Thyroid gland (tissue), 4 donors: ENCODE measurements at regions not wholly inside any gene's neighbourhood (a gene's known extent, or its start where the extent isn't known, plus 50 kb on each side); places are given as distances from the start of the nearest gene placed in this dataset.
"Not testable (repeated sequence)": the region's sequence is repeated elsewhere in the genome, so short reads cannot be mapped to it uniquely, and the experiment has no call there.

Experiments used
- DNase-seq, 2 donors: peaks; one replicate each; pipeline ENCODE4 v3.0.0-alpha.2; 2019
- H3K27ac ChIP-seq, 3 donors: fragments of 200-600 bp; sonication (generic); 1 replicate in 2 of 3; 2 replicates in 1 of 3; pipeline ENCODE4 v1.5.1; 2016 to 2019; ENCODE audit warnings: mild to moderate bottlenecking in 1 of 3, moderate library complexity in 1 of 3
- H3K27me3 ChIP-seq: fragments of 200-600 bp; sonication (generic); one replicate; pipeline ENCODE4 v1.5.1; 2019
- H3K36me3 ChIP-seq, 2 donors: fragments of 200-600 bp; sonication (generic); one replicate each; pipeline ENCODE4 v1.5.1; 2016 to 2019
- H3K4me1 ChIP-seq, 2 donors: fragments of 200-600 bp; sonication (generic); one replicate each; pipeline ENCODE4 v1.5.1; 2017 to 2019
- H3K4me3 ChIP-seq, 3 donors: fragments of 200-600 bp; sonication (generic); replicated peaks in 1 of 3; 1 replicate in 2 of 3; 2 replicates in 1 of 3; pipeline ENCODE4 v1.5.1; 2016; ENCODE audit warnings: mild to moderate bottlenecking in 1 of 3
- H3K9me3 ChIP-seq: fragments of 200-600 bp; sonication (generic); one replicate; pipeline ENCODE4 v1.5.1; 2017
- POLR2A ChIP-seq, 2 donors: fragments of 450-650 bp; IDR thresholded peaks; one replicate each; pipeline ENCODE4 v1.6.1; 2017; ENCODE audit warnings: antibody characterized with exemption in 2 of 2, mild to moderate bottlenecking in 2 of 2, moderate library complexity in 1 of 2
- WGBS, 2 donors: methylation state at CpG; one replicate each; pipeline ENCODE4 v1.1.5; 2017; 5-methylcytosine and 5-hydroxymethylcytosine counted together
- intact Hi-C: fragments of 100-400 bp; cut with DNase I; formaldehyde crosslinking; loops from one replicate; pipeline ENCODE4 v1.15.1; 2023
- TF ChIP-seq, protein P1 (sequence below), 6 experiments: fragments of 200-600 bp in 3 of 6; fragments of 450-650 bp in 3 of 6; sonication (generic) in 3 of 6; IDR thresholded peaks; one replicate each; pipeline ENCODE4 v1.5.1; 2016 to 2019; ENCODE audit warnings: antibody characterized with exemption in 6 of 6, mild to moderate bottlenecking in 2 of 6, inconsistent platforms in 1 of 6, moderate library complexity in 1 of 6

DNA sequence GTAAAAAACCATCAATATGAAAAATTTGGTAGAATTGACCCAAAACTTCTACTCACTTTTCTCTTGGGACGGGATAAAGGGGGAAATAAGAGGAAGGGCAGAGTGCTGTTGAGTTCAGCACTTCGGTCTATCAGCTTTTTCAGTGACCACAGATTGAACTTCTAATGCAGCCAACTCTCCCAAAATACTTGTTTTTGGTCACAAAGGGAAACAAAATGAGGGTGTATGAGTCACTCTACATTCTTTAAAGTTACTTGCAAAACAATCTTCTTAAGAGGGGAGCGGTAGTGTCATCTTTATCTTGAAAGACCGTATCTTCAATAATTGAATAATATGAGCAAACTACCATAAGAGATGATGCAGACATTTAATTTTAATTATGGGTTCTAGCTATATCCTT, 661.3 kb downstream of the CD109 start:
- Histone ChIP-seq H3K4me3 (no peak overlapping the region), H3K9me3 (no peaks in the 10 kb centered on the region), H3K36me3 (no peaks in the 10 kb centered on the region), H3K4me1 (no peaks in the 10 kb centered on the region), H3K27me3 (no peaks in the 10 kb centered on the region), H3K27ac (no peak overlapping the region)
- intact Hi-C loops, result no loop called here
- WGBS, 2 donors, result 74 to 80% methylated on average over 4 of the region's 4 CpGs
- DNase-seq, result no peak
- TF ChIP-seq POLR2A (IDR thresholded peaks at IDR 0.05), result no peak
- TF ChIP-seq, protein P1, sequence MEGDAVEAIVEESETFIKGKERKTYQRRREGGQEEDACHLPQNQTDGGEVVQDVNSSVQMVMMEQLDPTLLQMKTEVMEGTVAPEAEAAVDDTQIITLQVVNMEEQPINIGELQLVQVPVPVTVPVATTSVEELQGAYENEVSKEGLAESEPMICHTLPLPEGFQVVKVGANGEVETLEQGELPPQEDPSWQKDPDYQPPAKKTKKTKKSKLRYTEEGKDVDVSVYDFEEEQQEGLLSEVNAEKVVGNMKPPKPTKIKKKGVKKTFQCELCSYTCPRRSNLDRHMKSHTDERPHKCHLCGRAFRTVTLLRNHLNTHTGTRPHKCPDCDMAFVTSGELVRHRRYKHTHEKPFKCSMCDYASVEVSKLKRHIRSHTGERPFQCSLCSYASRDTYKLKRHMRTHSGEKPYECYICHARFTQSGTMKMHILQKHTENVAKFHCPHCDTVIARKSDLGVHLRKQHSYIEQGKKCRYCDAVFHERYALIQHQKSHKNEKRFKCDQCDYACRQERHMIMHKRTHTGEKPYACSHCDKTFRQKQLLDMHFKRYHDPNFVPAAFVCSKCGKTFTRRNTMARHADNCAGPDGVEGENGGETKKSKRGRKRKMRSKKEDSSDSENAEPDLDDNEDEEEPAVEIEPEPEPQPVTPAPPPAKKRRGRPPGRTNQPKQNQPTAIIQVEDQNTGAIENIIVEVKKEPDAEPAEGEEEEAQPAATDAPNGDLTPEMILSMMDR (IDR thresholded peaks at IDR 0.05), result no peak

DNA sequence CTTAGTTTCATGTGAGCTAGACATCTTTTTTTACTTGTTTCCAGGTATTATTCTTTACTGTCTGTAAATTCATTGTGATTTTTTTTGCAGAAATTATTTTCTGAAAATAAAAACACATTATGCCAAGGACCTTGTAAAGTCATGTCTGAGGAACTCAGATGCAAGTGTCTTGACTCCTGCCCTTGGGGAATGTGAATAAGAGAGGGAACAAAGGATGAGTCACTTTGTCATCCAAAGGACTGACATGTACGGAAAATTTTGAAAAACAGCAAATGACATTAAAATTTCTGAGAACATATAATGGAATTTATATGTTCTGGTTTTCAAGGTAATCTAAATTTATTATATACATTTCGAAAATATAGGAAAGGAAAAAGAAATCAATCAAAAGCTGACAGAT, 660.4 kb downstream of the CD109 start:
- H3K36me3 ChIP-seq, result no peaks in the 10 kb centered on the region
- H3K4me1 ChIP-seq, result no peaks in the 10 kb centered on the region
- H3K27me3 ChIP-seq, result no peaks in the 10 kb centered on the region
- 74 to 77% methylated on average over 2 of the region's 2 CpGs for WGBS, 2 donors
- intact Hi-C loops, result no loop called here
- H3K9me3 ChIP-seq, result no peaks in the 10 kb centered on the region
- H3K27ac ChIP-seq, result no peak overlapping the region
- TF ChIP-seq, protein P1 (IDR thresholded peaks at IDR 0.05), result no peak
- no peak for TF ChIP-seq POLR2A (IDR thresholded peaks at IDR 0.05)
- no peak for DNase-seq
- no peak overlapping the region for H3K4me3 ChIP-seq

DNA sequence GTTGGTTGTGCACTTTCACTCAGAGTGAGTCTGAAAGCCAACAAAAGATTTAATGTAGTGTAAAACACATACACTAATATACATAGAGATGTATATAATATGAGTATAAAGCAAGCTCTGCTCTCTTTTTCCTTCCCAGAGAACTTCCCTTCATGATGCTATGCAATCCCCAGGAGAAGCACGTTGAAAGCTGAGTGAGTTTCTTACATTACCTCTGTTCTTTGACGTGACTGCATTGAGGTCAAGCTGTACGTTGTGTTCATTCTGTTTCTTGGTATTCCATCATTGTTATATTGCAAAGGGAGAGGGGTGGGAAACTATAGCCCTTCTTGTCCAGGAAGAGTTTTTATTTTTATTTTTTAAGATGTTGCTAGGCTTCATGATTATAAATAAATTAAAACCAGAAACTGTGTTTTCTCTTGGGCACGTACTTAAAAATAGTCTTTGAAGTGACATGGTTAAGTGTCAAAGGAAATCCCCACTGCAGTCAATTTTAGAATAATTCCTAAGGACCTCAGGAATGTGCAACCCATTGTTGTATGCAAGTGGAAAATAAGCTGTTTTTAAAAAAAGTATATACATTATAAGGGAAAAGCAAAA, 651.0 kb downstream of the CD109 start:
- no peak overlapping the region for H3K27ac ChIP-seq
- no peak for DNase-seq
- H3K27me3 ChIP-seq, result no peaks in the 10 kb centered on the region
- no peak for TF ChIP-seq POLR2A (IDR thresholded peaks at IDR 0.05)
- TF ChIP-seq, protein P1 (IDR thresholded peaks at IDR 0.05), result no peak
- no peaks in the 10 kb centered on the region for H3K9me3 ChIP-seq
- intact Hi-C loops, result no loop called here
- WGBS, 2 donors, result 55 to 67% methylated on average over 4 of the region's 4 CpGs
- H3K36me3 ChIP-seq, result no peaks in the 10 kb centered on the region
- H3K4me3 ChIP-seq, result no peak overlapping the region
- no peaks in the 10 kb centered on the region for H3K4me1 ChIP-seq

DNA sequence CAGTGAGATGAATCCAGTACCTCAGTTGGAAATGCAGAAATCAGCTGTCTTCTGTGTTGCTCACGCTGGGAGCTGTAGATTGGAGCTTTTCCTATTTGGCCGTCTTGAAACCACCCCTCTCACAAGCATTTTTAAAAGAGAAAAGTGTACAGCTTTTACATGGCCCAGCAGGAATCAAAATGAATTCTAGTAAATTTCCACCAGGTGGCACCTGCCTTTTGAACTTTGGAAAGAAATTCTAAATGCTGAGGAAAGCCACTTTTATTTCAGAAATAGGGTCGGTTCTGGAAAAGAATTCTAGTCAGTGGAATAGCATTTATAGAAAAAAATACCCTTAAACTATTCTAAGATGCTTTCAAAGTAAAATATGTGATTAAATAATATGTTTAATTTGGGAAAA, 647.8 kb downstream of the CD109 start:
- Histone ChIP-seq H3K9me3 (no peaks in the 10 kb centered on the region), H3K27ac (no peak overlapping the region), H3K27me3 (no peaks in the 10 kb centered on the region), H3K4me1 (no peaks in the 10 kb centered on the region), H3K4me3 (no peak overlapping the region), H3K36me3 (no peaks in the 10 kb centered on the region)
- 69 to 76% methylated on average over 3 of the region's 3 CpGs for WGBS, 2 donors
- no peak for DNase-seq
- intact Hi-C loops, result no loop called here
- no peak for TF ChIP-seq POLR2A (IDR thresholded peaks at IDR 0.05)
- TF ChIP-seq, protein P1 (IDR thresholded peaks at IDR 0.05), result peak in 1 of 6 experiments; percentile 14

DNA sequence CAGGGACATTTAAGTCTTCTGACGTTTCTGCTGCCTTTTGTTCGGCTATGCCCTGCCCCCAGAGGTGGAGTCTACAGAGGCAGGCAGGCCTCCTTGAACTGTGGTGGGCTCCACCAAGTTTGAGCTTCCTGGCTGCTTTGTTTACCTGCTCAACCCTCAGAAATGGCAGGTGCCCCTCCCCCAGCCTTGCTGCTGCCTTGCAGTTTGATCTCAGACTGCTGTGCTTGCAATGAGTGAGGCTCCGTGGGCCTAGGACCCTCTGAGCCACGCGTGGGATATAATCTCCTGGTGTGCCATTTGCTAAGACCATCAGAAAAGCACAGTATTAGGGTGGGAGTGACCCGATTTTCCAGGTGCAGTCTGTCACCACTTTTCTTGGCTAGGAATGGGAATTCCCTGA, 647.3 kb downstream of the CD109 start:
- H3K27me3 ChIP-seq, H3K4me3 ChIP-seq, H3K9me3 ChIP-seq, intact Hi-C loops, H3K4me1 ChIP-seq, H3K36me3 ChIP-seq, H3K27ac ChIP-seq: not testable (repeated sequence)
- DNase-seq, result peak in 1 of 2 donors; percentile 2
- WGBS, 2 donors, result 67% methylated on average over 6 of the region's 6 CpGs; no CpG with 5 or more reads in 1 of the 2 donors

DNA sequence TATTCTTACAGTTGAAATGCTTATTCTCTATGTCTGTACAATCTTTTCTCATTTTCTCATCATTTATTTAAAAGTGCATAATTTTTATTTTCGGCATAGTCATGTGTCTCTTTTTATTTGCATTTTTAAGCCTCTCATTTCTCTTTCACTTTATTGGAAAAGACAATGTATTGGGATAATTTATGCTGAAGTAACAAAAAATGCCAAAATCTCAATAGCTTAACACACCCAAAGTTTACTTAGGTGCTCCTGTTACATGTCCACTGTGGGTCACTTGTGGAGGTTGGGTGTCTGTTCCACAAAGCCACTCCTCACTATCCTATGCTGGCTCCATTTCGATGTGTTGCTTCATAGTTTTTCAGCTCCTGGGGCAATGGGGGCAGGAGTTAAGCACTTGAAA, 638.7 kb downstream of the CD109 start:
- intact Hi-C loops, result no loop called here
- H3K27me3 ChIP-seq, result no peaks in the 10 kb centered on the region
- 86 to 93% methylated on average over 2 of the region's 2 CpGs for whole genome bisulfite sequencing, 2 donors
- DNase-seq, result no peak
- H3K9me3 ChIP-seq, result no peaks in the 10 kb centered on the region
- H3K27ac ChIP-seq, result no peak overlapping the region
- H3K4me1 ChIP-seq, result no peaks in the 10 kb centered on the region
- TF ChIP-seq POLR2A (IDR thresholded peaks at IDR 0.05), result no peak
- TF ChIP-seq, protein P1 (IDR thresholded peaks at IDR 0.05), result no peak
- no peak overlapping the region for H3K4me3 ChIP-seq
- no peaks in the 10 kb centered on the region for H3K36me3 ChIP-seq
